HepG2 (cell line): ENCODE measurements at regions not wholly inside any gene's neighbourhood (a gene's known extent, or its start where the extent isn't known, plus 50 kb on each side); places are given as distances from the start of the nearest gene placed in this dataset.
A peak's percentile ranks its signal among the peaks of the same experiment; 100 is the strongest.

Experiments used
- ARID3A ChIP-seq: IDR thresholded peaks from 2 replicates; pipeline ENCODE4 v1.6.1; 2012; ENCODE audit warnings: low read depth, low read length, improper control_type of control experiment
- ARNT ChIP-seq: fragments of 450-650 bp; IDR thresholded peaks from 2 replicates; pipeline ENCODE4 v1.6.1; 2017
- ATF6 ChIP-seq: sonication (generic); formaldehyde crosslinking; conservative IDR thresholded peaks from 2 replicates; pipeline ENCODE4 v1.4.0; 2020; ENCODE audit warnings: missing genetic modification reagents
- ATM ChIP-seq: fragments of 450-650 bp; IDR thresholded peaks from 2 replicates; pipeline ENCODE4 v1.7.1; 2017; ENCODE audit warnings: mild to moderate bottlenecking, borderline replicate concordance
- DMAP1 ChIP-seq: IDR thresholded peaks from 2 replicates; pipeline ENCODE4 v1.6.1; 2016
- ELF4 ChIP-seq: sonication (generic); formaldehyde crosslinking; IDR thresholded peaks from 2 replicates; pipeline ENCODE4 v1.5.0; 2020; ENCODE audit warnings: missing genetic modification reagents, mild to moderate bottlenecking, moderate library complexity, borderline replicate concordance
- ISX ChIP-seq: sonication (generic); formaldehyde crosslinking; conservative IDR thresholded peaks from 2 replicates; pipeline ENCODE4 v1.5.0; 2020; ENCODE audit warnings: missing genetic modification reagents
- SNAPC2 ChIP-seq: sonication (generic); formaldehyde crosslinking; IDR thresholded peaks from 2 replicates; pipeline ENCODE4 v1.8.1; 2022; ENCODE audit warnings: mild to moderate bottlenecking, missing genetic modification reagents
- TAF1 ChIP-seq: sonication (generic); formaldehyde crosslinking; IDR thresholded peaks from 2 replicates; pipeline ENCODE4 v1.4.0; 2020; ENCODE audit warnings: missing genetic modification reagents
- THRA ChIP-seq: sonication (generic); formaldehyde crosslinking; IDR thresholded peaks from 2 replicates; pipeline ENCODE4 v1.4.0; 2020; ENCODE audit warnings: missing genetic modification reagents, borderline replicate concordance
- U2AF2 ChIP-seq: fragments of 200-400 bp; formaldehyde crosslinking; IDR thresholded peaks from 2 replicates; pipeline ENCODE4 v1.6.1; 2017; ENCODE audit warnings: low read depth, mild to moderate bottlenecking, low read length
- YEATS2 ChIP-seq: sonication (generic); formaldehyde crosslinking; IDR thresholded peaks from 2 replicates; pipeline ENCODE4 v1.4.0; 2020; ENCODE audit warnings: missing genetic modification reagents, borderline replicate concordance
- YEATS4 ChIP-seq: sonication (generic); formaldehyde crosslinking; IDR thresholded peaks from 2 replicates; pipeline ENCODE4 v1.4.0; 2020; ENCODE audit warnings: missing genetic modification reagents, borderline replicate concordance
- ZBTB7A ChIP-seq: sonication (generic); formaldehyde crosslinking; IDR thresholded peaks from 2 replicates; pipeline ENCODE4 v1.8.0; 2022; ENCODE audit warnings: mild to moderate bottlenecking, missing genetic modification reagents
- ZFP37 ChIP-seq: sonication (generic); formaldehyde crosslinking; IDR thresholded peaks from 2 replicates; pipeline ENCODE4 v1.4.0; 2020; ENCODE audit warnings: missing genetic modification reagents, borderline replicate concordance
- ZNF317 ChIP-seq: sonication (generic); formaldehyde crosslinking; IDR thresholded peaks from 2 replicates; pipeline ENCODE4 v1.5.0; 2020; ENCODE audit warnings: mild to moderate bottlenecking, missing genetic modification reagents
- ZNF615 ChIP-seq: sonication (generic); formaldehyde crosslinking; IDR thresholded peaks from 2 replicates; pipeline ENCODE4 v1.5.0; 2020; ENCODE audit warnings: mild to moderate bottlenecking, missing genetic modification reagents, borderline replicate concordance
- ZNF784 ChIP-seq: sonication (generic); formaldehyde crosslinking; IDR thresholded peaks from 2 replicates; pipeline ENCODE4 v1.5.1; 2020; ENCODE audit warnings: missing genetic modification reagents, mild to moderate bottlenecking, borderline replicate concordance
- TF ChIP-seq, protein P1 (sequence below): sonication (generic); formaldehyde crosslinking; IDR thresholded peaks from 2 replicates; pipeline ENCODE4 v1.5.0; 2020; ENCODE audit warnings: missing genetic modification reagents

DNA sequence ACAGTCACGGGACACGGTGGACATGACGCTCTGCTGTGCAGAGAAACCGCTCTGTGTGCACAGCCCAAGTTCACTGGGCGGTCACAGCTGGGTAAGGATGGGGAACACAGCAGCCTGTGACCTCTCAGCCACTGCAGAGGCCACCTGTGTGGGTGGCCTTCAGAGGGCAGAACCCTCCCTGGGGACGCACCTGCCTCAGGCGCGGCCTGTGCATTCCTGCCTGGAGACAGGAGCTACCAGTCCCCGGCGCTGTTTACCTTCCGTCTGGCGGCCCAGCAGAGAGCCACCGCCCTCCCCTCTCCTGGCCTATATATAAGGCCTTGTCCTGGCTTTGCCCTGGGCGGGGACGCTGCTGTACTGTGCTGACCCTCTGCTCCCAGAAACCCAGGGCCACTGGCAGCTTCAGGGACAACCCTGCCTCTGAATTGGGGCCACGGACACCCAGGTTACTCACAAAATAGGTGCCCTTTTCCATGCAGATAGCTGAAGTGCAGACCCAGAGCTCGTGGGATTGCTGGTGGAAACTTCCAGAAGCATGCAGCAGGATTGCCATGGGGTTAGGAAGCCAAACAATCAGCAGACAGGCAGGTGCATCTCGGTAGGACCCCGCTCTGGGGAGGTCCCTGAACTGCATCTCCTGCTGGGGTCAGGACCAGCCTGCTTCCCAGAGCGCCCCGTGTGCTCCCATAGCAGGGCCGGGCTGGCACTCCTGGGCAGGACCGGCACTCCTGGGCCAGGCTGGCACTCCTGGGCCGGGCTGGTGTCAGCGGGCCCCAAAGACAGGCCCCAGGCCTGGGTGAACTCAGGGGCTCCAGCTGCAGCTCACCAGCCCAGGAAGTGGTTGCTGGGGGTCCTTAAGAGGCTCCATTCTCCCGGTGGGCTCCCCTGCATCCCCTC is 83.6 kb downstream of the SIK1 start (continued):
- TF ChIP-seq DMAP1 (CRISPR knock-in tag) = 0 out of 2 replicates have a peak, but pooled peaks have one; percentile 33
- TF ChIP-seq ZNF784 (CRISPR knock-in tag) = peak; percentile 36; the same call in 1 of the 2 replicates
- no peak for TF ChIP-seq ATF6 (CRISPR knock-in tag)
- no peak for TF ChIP-seq TAF1 (CRISPR knock-in tag)
- TF ChIP-seq ATM = no peak
- no peak for TF ChIP-seq ZFP37
- TF ChIP-seq ZBTB7A (CRISPR knock-in tag) = no peak
- TF ChIP-seq ARID3A = no peak
- no peak for TF ChIP-seq ZNF615
- TF ChIP-seq U2AF2 = no peak
- no peak for TF ChIP-seq ISX (CRISPR knock-in tag)
- peak; percentile 97 for TF ChIP-seq THRA (CRISPR knock-in tag)
- TF ChIP-seq ELF4 (CRISPR knock-in tag) = no peak
- TF ChIP-seq SNAPC2 (CRISPR knock-in tag) = no peak
- TF ChIP-seq YEATS4 = peak; percentile 61; the same call in 1 of the 2 replicates
- TF ChIP-seq ZNF317 (CRISPR knock-in tag) = no peak
- TF ChIP-seq ARNT = no peak
- peak; percentile 66; the same call in 1 of the 2 replicates for TF ChIP-seq YEATS2 (CRISPR knock-in tag)
- TF ChIP-seq, protein P1, sequence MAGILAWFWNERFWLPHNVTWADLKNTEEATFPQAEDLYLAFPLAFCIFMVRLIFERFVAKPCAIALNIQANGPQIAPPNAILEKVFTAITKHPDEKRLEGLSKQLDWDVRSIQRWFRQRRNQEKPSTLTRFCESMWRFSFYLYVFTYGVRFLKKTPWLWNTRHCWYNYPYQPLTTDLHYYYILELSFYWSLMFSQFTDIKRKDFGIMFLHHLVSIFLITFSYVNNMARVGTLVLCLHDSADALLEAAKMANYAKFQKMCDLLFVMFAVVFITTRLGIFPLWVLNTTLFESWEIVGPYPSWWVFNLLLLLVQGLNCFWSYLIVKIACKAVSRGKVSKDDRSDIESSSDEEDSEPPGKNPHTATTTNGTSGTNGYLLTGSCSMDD = no peak
